Esophagus squamous epithelium (tissue), 5 donors: ENCODE measurements at regions not wholly inside any gene's neighbourhood (a gene's known extent, or its start where the extent isn't known, plus 50 kb on each side); places are given as distances from the start of the nearest gene placed in this dataset.

Experiments
- DNase-seq: peaks from one replicate; lab custom pipeline; 2025; lab: John Stamatoyannopoulos, UW
- H3K27ac ChIP-seq, 4 donors: fragments of 200-600 bp; sonication (generic); one replicate each; pipeline ENCODE4 v1.5.1; 2016 to 2019; ENCODE audit warnings: mild to moderate bottlenecking in 1 of 4
- H3K27me3 ChIP-seq, 4 donors: fragments of 200-600 bp; sonication (generic); 1 replicate in 3 of 4; 2 replicates in 1 of 4; pipeline versions ENCODE4 v1.5.1 to v1.6.0; 2017 to 2021; ENCODE audit warnings: antibody characterized with exemption in 1 of 4
- H3K36me3 ChIP-seq, 3 donors: fragments of 200-600 bp; sonication (generic); one replicate each; pipeline ENCODE4 v1.5.1; 2016 to 2019
- H3K4me1 ChIP-seq, 3 donors: fragments of 200-600 bp; sonication (generic); one replicate each; pipeline ENCODE4 v1.5.1; 2017 to 2019
- H3K4me3 ChIP-seq, 4 donors: fragments of 200-600 bp; sonication (generic); 1 replicate in 3 of 4; 2 replicates in 1 of 4; pipeline ENCODE4 v1.5.1; 2016 to 2019; ENCODE audit warnings: mild to moderate bottlenecking in 2 of 4, moderate library complexity in 1 of 4
- H3K9me3 ChIP-seq, 3 donors: fragments of 200-600 bp; sonication (generic); one replicate each; pipeline ENCODE4 v1.5.1; 2016 to 2019
- CTCF ChIP-seq, 6 experiments: fragments of 450-650 bp in 4 of 6; fragments of 200-600 bp in 2 of 6; sonication (generic) in 2 of 6; IDR thresholded peaks; one replicate each; pipeline ENCODE4 v1.5.1; 2016 to 2019; ENCODE audit warnings: antibody characterized with exemption in 6 of 6, mild to moderate bottlenecking in 4 of 6, moderate library complexity in 4 of 6
- POLR2A ChIP-seq, 4 donors: fragments of 450-650 bp; IDR thresholded peaks; one replicate each; pipeline ENCODE4 v1.6.1; 2017; ENCODE audit warnings: antibody characterized with exemption in 4 of 4, mild to moderate bottlenecking in 4 of 4, moderate library complexity in 3 of 4
- WGBS, 2 donors: methylation state at CpG; one replicate each; pipeline ENCODE4 v1.1.5; 2018; 5-methylcytosine and 5-hydroxymethylcytosine counted together
- intact Hi-C: fragments of 100-400 bp; cut with DNase I; formaldehyde crosslinking; loops from one replicate; pipeline ENCODE4 v1.15.0; 2022
- donor health status: DM: yes; HTN: yes; CAD: no.

GRCh38 chr2:43060390-43061016, 165.9 kb downstream of the ZFP36L2 start:
- DNase-seq = no peak
- WGBS, 2 donors = 81% methylated on average over 3 of the region's 3 CpGs

GRCh38 chr2:43059183-43059897, 167.1 kb downstream of the ZFP36L2 start:
- Histone ChIP-seq H3K27me3 (no peaks in the 10 kb centered on the region), H3K4me1 (peaks cover 5 to 27% (median 10%) of the 10 kb centered on the region in 3 donors), H3K4me3 (no peak overlapping the region), H3K36me3 (no peaks in the 10 kb centered on the region), H3K27ac (peak overlapping the region in 3 of 4 donors; percentile 41 to 44 (median 42)), H3K9me3 (peaks cover 0 to 7% (median 0%) of the 10 kb centered on the region in 3 donors)
- DNase-seq = no peak
- intact Hi-C loops = no loop called here
- TF ChIP-seq POLR2A (IDR thresholded peaks at IDR 0.05) (no peak), CTCF (IDR thresholded peaks at IDR 0.05) (no peak)
- 45 to 80% methylated on average over 5 to 8 of the region's 12 CpGs for WGBS, 2 donors

More at GRCh38 chr2:43060390-43061016, 165.9 kb downstream of the ZFP36L2 start:
- no peak overlapping the region for H3K27ac ChIP-seq
- no peaks in the 10 kb centered on the region for H3K27me3 ChIP-seq
- intact Hi-C loops = no loop called here
- TF ChIP-seq CTCF (IDR thresholded peaks at IDR 0.05) (no peak), POLR2A (IDR thresholded peaks at IDR 0.05) (no peak)
- peaks cover 5 to 27% (median 10%) of the 10 kb centered on the region in 3 donors for H3K4me1 ChIP-seq
- H3K36me3 ChIP-seq = no peaks in the 10 kb centered on the region
- peaks cover 0 to 7% (median 0%) of the 10 kb centered on the region in 3 donors for H3K9me3 ChIP-seq
- H3K4me3 ChIP-seq = no peak overlapping the region

- 84 to 100% methylated on average over 1 to 3 of the region's 3 CpGs for WGBS, 2 donors
- intact Hi-C loops = no loop called here
- Histone ChIP-seq H3K4me3 (no peak overlapping the region), H3K36me3 (no peaks in the 10 kb centered on the region), H3K4me1 (peaks cover 5 to 27% (median 10%) of the 10 kb centered on the region in 3 donors), H3K9me3 (peaks cover 0 to 7% (median 0%) of the 10 kb centered on the region in 3 donors), H3K27me3 (no peaks in the 10 kb centered on the region), H3K27ac (no peak overlapping the region)
- TF ChIP-seq POLR2A (IDR thresholded peaks at IDR 0.05) (no peak), CTCF (IDR thresholded peaks at IDR 0.05) (no peak)
- no peak for DNase-seq
Measured at GRCh38 chr2:43058726-43059110, 167.7 kb downstream of the ZFP36L2 start.

GRCh38 chr2:43057742-43058725, 168.4 kb downstream of the ZFP36L2 start:
- no peaks in the 10 kb centered on the region for H3K36me3 ChIP-seq
- peaks cover 0 to 7% (median 0%) of the 10 kb centered on the region in 3 donors for H3K9me3 ChIP-seq
- no peak overlapping the region for H3K27ac ChIP-seq
- no peak overlapping the region for H3K4me3 ChIP-seq
- no peaks in the 10 kb centered on the region for H3K27me3 ChIP-seq
- H3K4me1 ChIP-seq = peaks cover 5 to 27% (median 10%) of the 10 kb centered on the region in 3 donors
- intact Hi-C loops = no loop called here
- TF ChIP-seq POLR2A (IDR thresholded peaks at IDR 0.05) (no peak), CTCF (IDR thresholded peaks at IDR 0.05) (no peak)
- 85 to 93% methylated on average over 12 to 13 of the region's 20 CpGs for WGBS, 2 donors
- no peak for DNase-seq
